Endodermal cell (in vitro differentiated cells): ENCODE measurements at regions not wholly inside any gene's neighbourhood (a gene's known extent, or its start where the extent isn't known, plus 50 kb on each side); places are given as distances from the start of the nearest gene placed in this dataset.

ENCODE experiments used
- DNase-seq: peaks from one replicate; pipeline ENCODE4 v3.0.0-alpha.2; 2017
- H3K27ac ChIP-seq: 2 replicates; pipeline ENCODE4 v1.5.1; 2013; ENCODE audit warnings: mild to moderate bottlenecking, low read depth, low read length, moderate library complexity
- H3K27me3 ChIP-seq: 2 replicates; pipeline ENCODE4 v1.6.1; 2013; ENCODE audit warnings: mild to moderate bottlenecking, low read length, moderate library complexity; ENCODE audit not compliant: insufficient read depth, control insufficient read depth, poor library complexity, severe bottlenecking
- H3K36me3 ChIP-seq: 2 replicates; pipeline ENCODE4 v1.7.0; 2013; ENCODE audit warnings: mild to moderate bottlenecking, low read length, moderate library complexity; ENCODE audit not compliant: control insufficient read depth, insufficient read depth
- H3K4me1 ChIP-seq: one replicate; pipeline ENCODE4 v1.7.0; 2013; ENCODE audit warnings: low read length; ENCODE audit not compliant: control insufficient read depth, insufficient read depth
- H3K4me3 ChIP-seq: 2 replicates; pipeline ENCODE4 v1.5.1; 2013; ENCODE audit warnings: mild to moderate bottlenecking, low read length, moderate library complexity
- H3K9ac ChIP-seq: 2 replicates; pipeline ENCODE4 v1.6.1; 2013; ENCODE audit warnings: mild to moderate bottlenecking, low read length, moderate library complexity; ENCODE audit not compliant: poor library complexity, severe bottlenecking; ENCODE audit errors: extremely low read depth
- H3K9me3 ChIP-seq: 2 replicates; pipeline ENCODE4 v1.6.1; 2013; ENCODE audit warnings: mild to moderate bottlenecking, low read length, moderate library complexity; ENCODE audit not compliant: control insufficient read depth
- H3K27ac Mint-ChIP-seq: 2 replicates; pipeline ENCODE4 v1.8.0; 2020; ENCODE audit warnings: mixed read lengths
- H3K27me3 Mint-ChIP-seq: 2 replicates; pipeline ENCODE4 v1.8.0; 2021; ENCODE audit warnings: mild to moderate bottlenecking, mixed read lengths; ENCODE audit not compliant: insufficient read depth
- H3K36me3 Mint-ChIP-seq: 2 replicates; pipeline ENCODE4 v1.8.0; 2020; ENCODE audit warnings: low read depth, mixed read lengths
- H3K4me1 Mint-ChIP-seq: 2 replicates; pipeline ENCODE4 v1.8.0; 2020; ENCODE audit warnings: mixed read lengths
- H3K4me3 Mint-ChIP-seq: 2 replicates; pipeline ENCODE4 v1.8.0; 2020; ENCODE audit warnings: mild to moderate bottlenecking, moderate library complexity, mixed read lengths
- H3K9me3 Mint-ChIP-seq: 2 replicates; pipeline ENCODE4 v1.8.0; 2020; ENCODE audit warnings: mild to moderate bottlenecking, mixed read lengths
- CTCF ChIP-seq: fragments of 200-600 bp; sonication (generic); conservative IDR thresholded peaks from 2 replicates; pipeline ENCODE4 v1.5.0; 2021; ENCODE audit warnings: antibody characterized with exemption, mild to moderate bottlenecking
- WGBS, 2 experiments: methylation state at CpG; one replicate each; pipeline versions ENCODE4 v1.1.5 to v1.1.7; 2013; ENCODE audit warnings: missing lambda C conversion rate in 2 of 2, mixed read lengths in 1 of 2; ENCODE audit not compliant: insufficient coverage in 1 of 2, insufficient read length in 1 of 2; 5-methylcytosine and 5-hydroxymethylcytosine counted together

- H3K9me3 ChIP-seq, result no peaks in the 10 kb centered on the region
- DNase-seq, result peak; percentile 63
- no peak for TF ChIP-seq CTCF
- H3K4me3 ChIP-seq, result no peak overlapping the region
- no peaks in the 10 kb centered on the region for H3K27me3 ChIP-seq
- Mint-ChIP-seq H3K4me3 (no peak overlapping the region), H3K36me3 (no peaks in the 10 kb centered on the region), H3K9me3 (no peaks in the 10 kb centered on the region), H3K27me3 (no peaks in the 10 kb centered on the region), H3K27ac (no peak overlapping the region), H3K4me1 (no peaks in the 10 kb centered on the region)
- no peak overlapping the region for H3K9ac ChIP-seq
- H3K27ac ChIP-seq, result no peak overlapping the region
- H3K36me3 ChIP-seq, result no peaks in the 10 kb centered on the region
- no peaks in the 10 kb centered on the region for H3K4me1 ChIP-seq
- WGBS, 2 experiments, result 82% methylated on average over 5 of the region's 5 CpGs
These were observed 57.6 kb upstream of the RBPJ start for GRCh38 chr4:26263165-26263564.

- H3K4me3 Mint-ChIP-seq, result no peak overlapping the region
- no peaks in the 10 kb centered on the region for H3K4me1 Mint-ChIP-seq
- Histone ChIP-seq H3K4me1 (no peaks in the 10 kb centered on the region), H3K9ac (no peak overlapping the region), H3K9me3 (no peaks in the 10 kb centered on the region), H3K27me3 (no peaks in the 10 kb centered on the region), H3K4me3 (no peak overlapping the region), H3K36me3 (no peaks in the 10 kb centered on the region), H3K27ac (no peak overlapping the region)
- no peaks in the 10 kb centered on the region for H3K9me3 Mint-ChIP-seq
- 90 to 95% methylated on average over 2 to 5 of the region's 5 CpGs for WGBS, 2 experiments
- no peak for TF ChIP-seq CTCF
- no peak for DNase-seq
- H3K27ac Mint-ChIP-seq, result no peak overlapping the region
- no peaks in the 10 kb centered on the region for H3K36me3 Mint-ChIP-seq
- no peaks in the 10 kb centered on the region for H3K27me3 Mint-ChIP-seq
These were observed 56.7 kb upstream of the RBPJ start for GRCh38 chr4:26264109-26264508.

- no peak for DNase-seq
- Mint-ChIP-seq H3K27me3 (no peaks in the 10 kb centered on the region), H3K36me3 (no peaks in the 10 kb centered on the region), H3K9me3 (no peaks in the 10 kb centered on the region), H3K4me3 (no peak overlapping the region), H3K27ac (no peak overlapping the region), H3K4me1 (peaks cover 3% of the 10 kb centered on the region)
- Histone ChIP-seq H3K9ac (no peak overlapping the region), H3K27me3 (no peaks in the 10 kb centered on the region), H3K4me1 (no peaks in the 10 kb centered on the region), H3K36me3 (no peaks in the 10 kb centered on the region), H3K9me3 (no peaks in the 10 kb centered on the region), H3K4me3 (no peak overlapping the region), H3K27ac (no peak overlapping the region)
- 96% methylated on average over 1 of the region's 1 CpG; no CpG with 5 or more reads in 1 of the 2 experiments for WGBS, 2 experiments
- TF ChIP-seq CTCF, result no peak
These were observed 53.7 kb upstream of the RBPJ start for GRCh38 chr4:26267087-26267486.
